ENCODE measurements at regions not wholly inside any gene's neighbourhood (a gene's known extent, or its start where the extent isn't known, plus 50 kb on each side); places are given as distances from the start of the nearest gene placed in this dataset.

DNA sequence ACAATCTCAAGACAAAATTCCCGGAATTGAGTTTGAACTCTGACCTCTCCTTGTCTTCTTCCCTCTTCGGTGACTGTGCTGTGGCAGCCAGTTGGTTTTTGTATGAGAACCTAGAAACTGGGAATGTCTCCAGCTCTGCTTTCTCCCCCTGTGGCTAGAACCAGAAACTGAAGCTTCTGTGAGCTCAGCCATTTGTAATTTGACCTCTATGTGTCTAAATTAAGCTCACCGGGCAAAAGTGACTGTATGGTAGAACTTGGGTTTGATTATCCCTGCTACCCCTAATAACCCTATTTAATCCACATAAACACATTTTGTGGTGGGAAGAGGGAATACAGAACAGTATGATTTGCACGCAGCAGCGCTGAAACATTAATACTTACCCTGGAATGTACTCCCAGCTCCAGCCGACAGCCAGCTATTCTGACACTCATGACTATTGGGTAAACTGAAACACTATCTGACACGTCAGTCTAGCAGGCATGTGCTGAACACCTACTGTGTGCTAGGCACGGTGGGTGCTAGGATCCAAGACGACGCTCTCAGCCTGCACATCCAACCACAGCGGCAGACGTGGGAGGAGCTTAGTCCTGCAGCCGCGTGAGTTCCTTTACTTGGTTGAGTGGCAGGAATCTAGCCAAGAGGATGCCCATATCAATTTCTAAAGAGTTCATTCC, 324.8 kb downstream of the SFMBT2 start:
- Mint-ChIP-seq H3K9me3 (no peaks in the 10 kb centered on the region), H3K27ac (peak overlapping the region; percentile 28), H3K4me3 (peak overlapping the region; percentile 14), H3K4me1 (peaks cover 82% of the 10 kb centered on the region), H3K36me3 (ENCODE audit: low read depth) (no peaks in the 10 kb centered on the region), H3K27me3 (ENCODE audit: low read depth, poor library complexity) (peaks cover 4% of the 10 kb centered on the region)
- DNase-seq, result peak; percentile 12
- no peak for TF ChIP-seq CTCF (IDR thresholded peaks at IDR 0.05)

- no peak for DNase-seq
- no peaks in the 10 kb centered on the region for H3K9me3 Mint-ChIP-seq
- peaks cover 77% of the 10 kb centered on the region for H3K4me1 Mint-ChIP-seq
- H3K27me3 Mint-ChIP-seq (ENCODE audit: low read depth, poor library complexity), result peaks cover 4% of the 10 kb centered on the region
- peak overlapping the region; percentile 14 for H3K4me3 Mint-ChIP-seq
- H3K27ac Mint-ChIP-seq, result peak overlapping the region; percentile 73
- TF ChIP-seq CTCF (IDR thresholded peaks at IDR 0.05), result no peak
- no peaks in the 10 kb centered on the region for H3K36me3 Mint-ChIP-seq (ENCODE audit: low read depth)
Observed at GRCh38 chr10:7085147-7085912, 325.5 kb downstream of the SFMBT2 start.

DNA sequence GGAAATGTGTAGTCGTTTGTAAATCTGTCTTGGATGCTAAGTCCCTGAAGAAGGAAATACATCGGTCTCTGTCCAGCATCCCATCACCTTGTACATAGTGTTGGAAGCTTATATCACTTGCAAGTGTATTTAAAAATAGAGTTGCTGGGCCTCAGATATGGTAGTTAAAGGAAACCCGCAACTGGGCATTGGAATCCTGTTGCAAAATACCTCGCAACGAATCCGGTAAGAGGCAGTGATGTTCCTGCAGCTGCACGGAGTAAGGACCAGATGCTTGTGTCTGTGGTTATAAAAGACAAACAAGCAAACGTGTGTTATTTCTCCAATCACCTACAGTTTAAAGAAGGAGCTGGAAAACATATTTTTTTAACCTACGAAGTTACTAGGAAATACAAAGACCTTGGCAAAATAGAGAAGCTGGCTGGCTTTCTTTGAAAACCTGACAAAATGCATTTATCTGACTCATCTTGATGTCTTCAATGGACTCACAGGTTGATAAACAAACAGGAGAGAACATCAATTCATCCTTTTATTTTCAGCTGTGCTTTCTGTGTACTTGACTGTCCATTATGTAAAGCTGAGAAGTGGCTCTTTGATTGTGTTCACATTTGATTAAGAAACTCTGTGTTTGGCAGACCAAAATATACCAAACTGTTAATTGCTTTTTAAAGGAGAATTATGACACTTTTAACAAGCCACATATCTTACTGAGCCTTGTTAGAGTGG, 326.4 kb downstream of the SFMBT2 start:
- no peak overlapping the region for H3K27ac Mint-ChIP-seq
- no peaks in the 10 kb centered on the region for H3K9me3 Mint-ChIP-seq
- no peaks in the 10 kb centered on the region for H3K36me3 Mint-ChIP-seq (ENCODE audit: low read depth)
- peaks cover 4% of the 10 kb centered on the region for H3K27me3 Mint-ChIP-seq (ENCODE audit: low read depth, poor library complexity)
- no peak overlapping the region for H3K4me3 Mint-ChIP-seq
- TF ChIP-seq CTCF (IDR thresholded peaks at IDR 0.05), result no peak
- peaks cover 68% of the 10 kb centered on the region for H3K4me1 Mint-ChIP-seq
- no peak for DNase-seq

DNA sequence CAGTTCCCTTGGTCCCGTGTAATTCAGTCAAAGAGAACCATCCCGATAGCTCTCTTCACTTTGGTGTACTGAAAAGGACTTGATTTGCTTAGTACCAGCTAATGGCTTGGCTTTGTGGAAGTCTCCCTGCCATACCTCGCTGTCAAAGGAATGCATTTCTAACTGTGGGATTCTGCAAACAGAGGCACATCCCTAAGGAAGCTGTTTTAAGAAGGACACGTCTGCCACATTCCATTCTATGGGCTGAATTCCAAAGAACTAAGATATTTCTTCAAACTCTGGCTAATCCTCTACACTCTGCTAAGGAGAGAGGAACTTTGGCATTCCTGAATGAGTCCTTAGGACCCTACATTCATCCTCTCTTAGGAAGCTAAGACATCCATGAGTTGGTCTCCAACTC, 327.9 kb downstream of the SFMBT2 start:
- Mint-ChIP-seq H3K27me3 (ENCODE audit: low read depth, poor library complexity) (peaks cover 2% of the 10 kb centered on the region), H3K36me3 (ENCODE audit: low read depth) (no peaks in the 10 kb centered on the region)

DNA sequence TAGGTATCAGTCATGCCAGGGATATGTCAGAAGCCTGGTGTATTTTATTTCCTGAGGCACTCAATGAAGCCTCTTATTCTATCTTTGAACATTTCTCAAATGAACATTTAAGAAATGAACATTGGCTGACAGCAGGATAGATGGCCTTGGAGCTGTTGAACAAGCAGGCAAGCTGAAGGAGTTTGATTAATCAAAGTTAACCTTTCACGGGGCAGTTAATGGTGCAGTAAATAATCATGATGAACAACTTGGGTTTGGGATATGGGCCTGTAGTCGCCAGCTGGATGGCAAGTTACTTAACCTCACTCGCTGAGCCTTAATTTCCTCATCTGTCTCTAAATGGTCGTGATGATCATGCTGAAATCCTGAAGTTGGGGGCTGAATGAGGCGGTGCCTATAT, 333.0 kb downstream of the SFMBT2 start:
- H3K27me3 Mint-ChIP-seq (ENCODE audit: low read depth, poor library complexity), result peaks cover 10% of the 10 kb centered on the region
- no peaks in the 10 kb centered on the region for H3K9me3 Mint-ChIP-seq
- peaks cover 20% of the 10 kb centered on the region for H3K4me1 Mint-ChIP-seq

More for the DNA sequence above, 327.9 kb downstream of the SFMBT2 start:
- no peaks in the 10 kb centered on the region for H3K9me3 Mint-ChIP-seq
- TF ChIP-seq CTCF (IDR thresholded peaks at IDR 0.05), result no peak
- H3K27ac Mint-ChIP-seq, result no peak overlapping the region
- no peak for DNase-seq
- H3K4me1 Mint-ChIP-seq, result peaks cover 55% of the 10 kb centered on the region
- H3K4me3 Mint-ChIP-seq, result no peak overlapping the region

More for the DNA sequence above, 333.0 kb downstream of the SFMBT2 start:
- TF ChIP-seq CTCF (IDR thresholded peaks at IDR 0.05), result no peak
- no peak overlapping the region for H3K27ac Mint-ChIP-seq
- H3K36me3 Mint-ChIP-seq (ENCODE audit: low read depth), result no peaks in the 10 kb centered on the region
- H3K4me3 Mint-ChIP-seq, result no peak overlapping the region
- DNase-seq, result no peak

Measured in nephron progenitor cell (in vitro differentiated cells).